GM23248 (cell line): ENCODE measurements at regions not wholly inside any gene's neighbourhood (a gene's known extent, or its start where the extent isn't known, plus 50 kb on each side); places are given as distances from the start of the nearest gene placed in this dataset.

ENCODE experiments used
- DNase-seq: peaks from one replicate; pipeline ENCODE4 v3.0.0-alpha.2; 2015
- H2AFZ ChIP-seq: fragments of 200-600 bp; sonication (generic); 2 replicates; pipeline ENCODE4 v1.6.1; 2016; ENCODE audit warnings: antibody characterized with exemption
- H3F3A ChIP-seq: fragments of 200-600 bp; sonication (generic); 2 replicates; pipeline ENCODE4 v1.6.1; 2016; ENCODE audit warnings: mild to moderate bottlenecking, antibody characterized with exemption, mixed run types; ENCODE audit not compliant: insufficient read depth
- H3K27ac ChIP-seq: fragments of 200-600 bp; sonication (generic); 2 replicates; pipeline ENCODE4 v1.5.1; 2016; ENCODE audit warnings: mild to moderate bottlenecking
- H3K27me3 ChIP-seq: fragments of 200-600 bp; sonication (generic); replicated peaks from 2 replicates; pipeline ENCODE4 v1.6.1; 2016; ENCODE audit warnings: mild to moderate bottlenecking; ENCODE audit not compliant: insufficient read depth
- H3K36me3 ChIP-seq: fragments of 200-600 bp; sonication (generic); 2 replicates; pipeline ENCODE4 v1.6.1; 2016; ENCODE audit warnings: low read depth, mild to moderate bottlenecking
- H3K4me1 ChIP-seq: fragments of 200-600 bp; sonication (generic); 2 replicates; pipeline ENCODE4 v1.6.1; 2016; ENCODE audit warnings: mild to moderate bottlenecking; ENCODE audit not compliant: insufficient read depth
- H3K4me2 ChIP-seq: fragments of 200-600 bp; sonication (generic); one replicate; pipeline ENCODE4 v1.6.1; 2016; ENCODE audit warnings: mild to moderate bottlenecking; ENCODE audit not compliant: unreplicated experiment
- H3K4me3 ChIP-seq: fragments of 200-600 bp; sonication (generic); 2 replicates; pipeline ENCODE4 v1.5.1; 2016; ENCODE audit warnings: mild to moderate bottlenecking
- H3K79me2 ChIP-seq: fragments of 200-600 bp; sonication (generic); 2 replicates; pipeline ENCODE4 v1.6.1; 2016; ENCODE audit warnings: mild to moderate bottlenecking; ENCODE audit not compliant: insufficient read depth
- H3K9ac ChIP-seq: fragments of 200-600 bp; sonication (generic); 2 replicates; pipeline ENCODE4 v1.6.1; 2016; ENCODE audit warnings: mild to moderate bottlenecking
- H3K9me2 ChIP-seq: fragments of 200-600 bp; sonication (generic); 2 replicates; pipeline ENCODE4 v1.6.1; 2016; ENCODE audit warnings: mixed run types, mild to moderate bottlenecking, moderate library complexity; ENCODE audit not compliant: insufficient read depth
- H3K9me3 ChIP-seq: fragments of 200-600 bp; sonication (generic); one replicate; pipeline ENCODE4 v1.6.1; 2017; ENCODE audit warnings: low read depth
- H4K20me1 ChIP-seq: fragments of 200-600 bp; sonication (generic); 2 replicates; pipeline ENCODE4 v1.6.0; 2016; ENCODE audit not compliant: insufficient read depth
- EZH2 ChIP-seq: fragments of 200-600 bp; sonication (generic); IDR thresholded peaks from 2 replicates; pipeline ENCODE4 v1.6.1; 2018; ENCODE audit warnings: antibody characterized with exemption, mild to moderate bottlenecking; ENCODE audit not compliant: insufficient read depth, poor library complexity, severe bottlenecking
- EZH2phosphoT487 ChIP-seq: fragments of 200-600 bp; sonication (generic); IDR thresholded peaks from 2 replicates; pipeline ENCODE4 v1.6.1; 2018; ENCODE audit warnings: antibody characterized with exemption, moderate library complexity, mild to moderate bottlenecking, low read depth; ENCODE audit not compliant: insufficient read depth
- WGBS, 2 experiments: methylation state at CpG; one replicate each; pipeline ENCODE4 v1.1.6; 2015 to 2017; ENCODE audit warnings: low lambda C conversion rate in 2 of 2, low coverage in 1 of 2; ENCODE audit errors: missing lambda C conversion rate in 2 of 2; 5-methylcytosine and 5-hydroxymethylcytosine counted together
- in situ Hi-C: fragments of 300-500 bp; cut with MboI; formaldehyde crosslinking; loops from 2 replicates; pipeline ENCODE4 v1.15.0; 2020

DNA sequence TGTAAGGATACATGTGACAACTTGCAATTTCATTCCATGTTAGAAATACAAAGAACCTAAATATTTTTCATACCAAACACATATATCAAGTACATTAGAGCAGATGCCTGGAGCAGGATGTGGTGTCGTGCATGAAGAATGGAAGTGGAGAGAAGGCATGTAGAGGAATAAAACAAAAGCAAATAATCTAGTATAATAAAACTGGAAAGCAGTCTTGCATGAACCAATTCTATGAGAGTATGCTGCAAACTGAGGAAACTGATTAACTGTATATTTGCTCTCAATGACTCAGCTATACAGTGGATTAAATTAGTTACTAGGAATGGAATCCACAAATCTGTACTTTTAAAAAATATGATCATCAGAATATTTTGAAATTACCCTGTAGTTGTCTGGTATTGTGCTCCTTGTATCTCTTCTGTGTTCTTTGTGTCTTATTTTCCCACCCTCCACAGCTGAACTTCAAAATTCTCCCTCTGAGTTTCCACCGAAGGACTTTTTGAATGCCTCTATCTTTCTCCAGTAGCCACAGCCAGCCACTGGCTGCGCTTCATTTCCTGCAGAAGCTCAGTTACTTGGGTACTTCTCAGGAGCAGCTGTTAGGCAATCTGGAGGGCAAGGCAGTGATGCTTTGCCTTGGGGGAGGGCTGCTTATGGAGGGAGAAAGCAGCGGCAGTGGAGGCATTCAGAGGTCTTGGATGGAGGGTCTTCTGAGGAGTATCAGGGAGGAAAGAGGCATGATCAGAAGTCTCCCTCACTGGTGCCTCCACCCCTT is 608.0 kb downstream of the BRINP1 start:
- no peak for DNase-seq
- H4K20me1 ChIP-seq: no peaks in the 10 kb centered on the region
- H3K36me3 ChIP-seq: no peaks in the 10 kb centered on the region
- H3K4me2 ChIP-seq: no peak overlapping the region
- H3K9me3 ChIP-seq: no peaks in the 10 kb centered on the region
- H3F3A ChIP-seq: no peaks in the 10 kb centered on the region
- H3K79me2 ChIP-seq: no peaks in the 10 kb centered on the region
- in situ Hi-C loops: no loop called here
- 15 to 22% methylated on average over 4 of the region's 4 CpGs for WGBS, 2 experiments
- H2AFZ ChIP-seq: no peak overlapping the region
- no peak overlapping the region for H3K4me3 ChIP-seq
- H3K9ac ChIP-seq: no peak overlapping the region
- no peaks in the 10 kb centered on the region for H3K4me1 ChIP-seq
- no peaks in the 10 kb centered on the region for H3K9me2 ChIP-seq
- no peak overlapping the region for H3K27ac ChIP-seq
- H3K27me3 ChIP-seq: no peaks in the 10 kb centered on the region
- no peak for TF ChIP-seq EZH2phosphoT487
- no peak for TF ChIP-seq EZH2

DNA sequence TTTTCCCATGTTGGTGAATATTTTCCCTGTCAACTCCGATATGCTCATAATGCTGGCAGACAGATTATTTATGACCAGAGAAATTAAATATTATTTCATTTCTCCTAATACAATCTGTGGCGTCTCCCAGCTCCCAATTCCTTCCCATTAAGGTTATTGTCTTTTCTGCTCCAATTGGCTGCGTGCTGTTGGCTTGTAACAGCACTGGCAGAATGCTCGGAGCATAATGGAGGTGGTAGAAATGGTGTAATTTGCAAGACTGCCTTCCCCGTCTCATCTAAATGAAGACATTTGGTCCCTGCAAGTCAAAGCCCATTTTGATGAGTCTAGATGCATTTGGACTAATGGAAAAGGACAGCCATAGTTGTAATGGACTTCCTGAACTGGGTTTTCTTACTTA is 601.7 kb downstream of the BRINP1 start:
- H2AFZ ChIP-seq: no peak overlapping the region
- H3K27ac ChIP-seq: no peak overlapping the region
- WGBS, 2 experiments: 14 to 16% methylated on average over 5 of the region's 5 CpGs

DNA sequence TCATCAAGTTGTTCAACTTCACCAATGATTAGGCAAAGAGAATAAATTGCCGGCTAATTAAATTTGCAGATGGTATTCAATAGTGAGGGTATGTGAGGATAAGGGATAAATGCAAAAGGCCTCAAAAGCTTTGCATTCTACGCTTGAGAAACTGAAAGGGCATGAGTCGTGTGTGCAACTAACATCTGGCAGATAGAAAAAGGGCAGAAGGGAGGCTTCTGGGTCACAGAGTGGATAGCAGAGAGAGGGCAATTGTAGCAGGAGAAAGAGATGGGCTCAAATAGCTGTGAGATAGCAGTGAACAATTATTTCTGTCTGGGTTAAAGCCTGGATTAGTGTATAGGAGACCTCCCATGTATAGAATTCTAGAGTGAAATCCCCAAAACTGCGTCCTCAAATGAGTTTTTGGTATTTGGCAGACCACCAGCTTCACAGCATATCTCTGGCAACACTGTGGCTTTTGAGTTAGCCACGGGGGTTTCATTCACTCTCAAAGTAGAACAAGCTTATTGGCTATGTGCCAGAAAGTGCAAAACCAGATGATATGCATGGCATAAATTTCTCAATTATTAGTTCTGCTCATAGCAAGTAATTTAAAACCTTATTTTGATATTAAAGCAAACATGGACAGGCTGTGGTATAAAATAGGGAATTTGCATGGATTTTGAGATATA is 586.3 kb downstream of the BRINP1 start:
- Histone ChIP-seq H3K9me3 (no peaks in the 10 kb centered on the region), H3F3A (no peaks in the 10 kb centered on the region), H3K27me3 (no peaks in the 10 kb centered on the region), H2AFZ (no peak overlapping the region), H3K4me2 (no peak overlapping the region), H3K27ac (no peak overlapping the region), H3K79me2 (no peaks in the 10 kb centered on the region), H3K4me3 (no peak overlapping the region), H3K9ac (no peak overlapping the region), H4K20me1 (no peaks in the 10 kb centered on the region), H3K4me1 (no peaks in the 10 kb centered on the region), H3K9me2 (no peaks in the 10 kb centered on the region), H3K36me3 (no peaks in the 10 kb centered on the region)
- TF ChIP-seq EZH2phosphoT487 (no peak), EZH2 (no peak)
- in situ Hi-C loops: no loop called here
- peak; percentile 1 for DNase-seq
- 23 to 30% methylated on average over 5 of the region's 5 CpGs for WGBS, 2 experiments

More for the DNA sequence above, 601.7 kb downstream of the BRINP1 start:
- H4K20me1 ChIP-seq: no peaks in the 10 kb centered on the region
- H3K27me3 ChIP-seq: no peaks in the 10 kb centered on the region; the same call in 1 of the 2 replicates
- H3K9me3 ChIP-seq: no peaks in the 10 kb centered on the region
- no peaks in the 10 kb centered on the region for H3K9me2 ChIP-seq
- no peaks in the 10 kb centered on the region for H3K79me2 ChIP-seq
- no peak for DNase-seq
- in situ Hi-C loops: no loop called here
- no peak overlapping the region for H3K9ac ChIP-seq
- H3K4me3 ChIP-seq: no peak overlapping the region
- no peak overlapping the region for H3K4me2 ChIP-seq
- no peaks in the 10 kb centered on the region for H3K36me3 ChIP-seq
- no peaks in the 10 kb centered on the region for H3K4me1 ChIP-seq
- no peaks in the 10 kb centered on the region for H3F3A ChIP-seq
- TF ChIP-seq EZH2phosphoT487 (no peak), EZH2 (no peak)

DNA sequence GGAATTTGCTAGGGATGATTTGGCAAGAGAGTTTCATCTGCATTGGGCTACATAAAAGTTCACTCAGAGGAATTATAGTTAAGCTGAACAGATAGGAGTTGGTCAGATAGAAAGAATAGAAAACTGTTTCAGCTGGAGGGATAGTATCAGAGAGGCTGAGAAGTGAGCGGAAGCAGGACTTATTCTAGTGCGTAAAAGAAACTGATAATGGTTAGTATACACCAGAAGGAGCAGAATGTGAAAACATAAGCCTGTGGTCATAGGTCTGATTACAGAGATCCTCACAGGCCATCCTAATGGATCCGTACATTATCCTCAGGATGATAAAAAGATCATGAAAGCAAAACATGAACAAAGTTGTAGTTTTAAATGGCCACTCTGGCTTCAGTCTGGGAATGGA is 585.2 kb downstream of the BRINP1 start:
- WGBS, 2 experiments: 65 to 66% methylated on average over 3 of the region's 3 CpGs
- H3K4me2 ChIP-seq: no peak overlapping the region

More for the DNA sequence above, 585.2 kb downstream of the BRINP1 start:
- Histone ChIP-seq H3K4me3 (no peak overlapping the region), H3K4me1 (no peaks in the 10 kb centered on the region), H3K9ac (no peak overlapping the region), H2AFZ (no peak overlapping the region), H3F3A (no peaks in the 10 kb centered on the region), H3K9me2 (no peaks in the 10 kb centered on the region), H3K36me3 (no peaks in the 10 kb centered on the region), H3K27me3 (no peaks in the 10 kb centered on the region), H3K27ac (no peak overlapping the region), H3K79me2 (no peaks in the 10 kb centered on the region), H4K20me1 (no peaks in the 10 kb centered on the region), H3K9me3 (no peaks in the 10 kb centered on the region)
- TF ChIP-seq EZH2phosphoT487 (no peak), EZH2 (no peak)
- in situ Hi-C loops: no loop called here
- DNase-seq: no peak
